Suprapubic skin (tissue), 3 donors: ENCODE measurements at regions not wholly inside any gene's neighbourhood (a gene's known extent, or its start where the extent isn't known, plus 50 kb on each side); places are given as distances from the start of the nearest gene placed in this dataset.

Experiments used
- CTCF ChIP-seq, 2 donors: fragments of 200-600 bp in 1 of 2; fragments of 450-650 bp in 1 of 2; sonication (generic) in 1 of 2; IDR thresholded peaks; one replicate each; pipeline ENCODE4 v1.5.1; 2016 to 2019; ENCODE audit warnings: antibody characterized with exemption in 2 of 2, mild to moderate bottlenecking in 1 of 2, moderate library complexity in 1 of 2
- POLR2A ChIP-seq, 2 donors: fragments of 450-650 bp; IDR thresholded peaks; one replicate each; pipeline ENCODE4 v1.6.1; 2017; ENCODE audit warnings: antibody characterized with exemption in 2 of 2, mild to moderate bottlenecking in 2 of 2, moderate library complexity in 2 of 2

DNA sequence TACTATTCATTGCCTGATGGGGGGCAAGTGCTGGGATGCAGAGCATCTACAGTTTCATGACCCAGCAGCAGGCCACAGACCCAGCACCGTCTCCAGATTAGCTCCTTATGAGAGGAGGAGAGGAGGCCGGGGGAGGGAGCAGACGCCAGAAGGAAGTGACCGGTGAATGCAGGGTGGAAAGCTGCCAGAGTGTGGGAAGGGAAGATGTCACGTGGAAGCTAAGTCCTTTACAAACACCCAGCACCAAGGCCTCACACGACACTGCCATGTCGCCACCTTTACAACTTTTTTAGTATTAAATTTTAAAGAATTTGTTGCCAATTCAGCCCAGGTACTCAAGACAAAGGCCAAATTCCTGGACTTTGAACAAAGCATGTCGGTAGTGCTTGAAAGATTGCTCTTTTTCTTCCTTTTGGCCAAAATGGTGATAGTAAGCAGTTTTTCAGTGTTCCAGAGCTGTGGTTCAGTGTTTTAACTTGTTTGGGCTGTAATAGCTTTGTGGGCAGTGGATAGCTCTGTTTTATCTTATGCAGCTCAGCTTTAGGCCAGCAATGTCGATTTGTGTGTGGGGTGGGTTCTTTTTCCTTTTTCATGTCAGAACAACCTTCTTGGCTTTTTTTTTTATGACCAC is 58.2 kb downstream of the ZBTB38 start:
- TF ChIP-seq CTCF (IDR thresholded peaks at IDR 0.05) (no peak), POLR2A (IDR thresholded peaks at IDR 0.05) (no peak)
